GM13977 (cell line): ENCODE measurements at regions not wholly inside any gene's neighbourhood (a gene's known extent, or its start where the extent isn't known, plus 50 kb on each side); places are given as distances from the start of the nearest gene placed in this dataset.

ENCODE experiments used
- DNase-seq: peaks from one replicate; pipeline ENCODE4 v3.0.0; 2012; ENCODE audit warnings: low spot score
- in situ Hi-C: fragments of 300-500 bp; cut with MboI; formaldehyde crosslinking; loops from one replicate; pipeline ENCODE4 v1.12.0; 2022; ENCODE audit warnings: low sequenced_read_pairs, low pct_unique_long_range_greater_than_20kb, mixed read lengths, inconsistent platforms; ENCODE audit not compliant: unreplicated experiment
- TF ChIP-seq, protein P1 (sequence below): IDR thresholded peaks from 2 replicates; pipeline ENCODE4 v1.5.1; 2012; ENCODE audit warnings: mild to moderate bottlenecking, control low read depth; ENCODE audit not compliant: insufficient read depth; ENCODE audit errors: extremely low read depth, missing control alignments

GRCh38 chr13:50691681-50692263 is 151.7 kb downstream of the DLEU7 start:
- TF ChIP-seq, protein P1, sequence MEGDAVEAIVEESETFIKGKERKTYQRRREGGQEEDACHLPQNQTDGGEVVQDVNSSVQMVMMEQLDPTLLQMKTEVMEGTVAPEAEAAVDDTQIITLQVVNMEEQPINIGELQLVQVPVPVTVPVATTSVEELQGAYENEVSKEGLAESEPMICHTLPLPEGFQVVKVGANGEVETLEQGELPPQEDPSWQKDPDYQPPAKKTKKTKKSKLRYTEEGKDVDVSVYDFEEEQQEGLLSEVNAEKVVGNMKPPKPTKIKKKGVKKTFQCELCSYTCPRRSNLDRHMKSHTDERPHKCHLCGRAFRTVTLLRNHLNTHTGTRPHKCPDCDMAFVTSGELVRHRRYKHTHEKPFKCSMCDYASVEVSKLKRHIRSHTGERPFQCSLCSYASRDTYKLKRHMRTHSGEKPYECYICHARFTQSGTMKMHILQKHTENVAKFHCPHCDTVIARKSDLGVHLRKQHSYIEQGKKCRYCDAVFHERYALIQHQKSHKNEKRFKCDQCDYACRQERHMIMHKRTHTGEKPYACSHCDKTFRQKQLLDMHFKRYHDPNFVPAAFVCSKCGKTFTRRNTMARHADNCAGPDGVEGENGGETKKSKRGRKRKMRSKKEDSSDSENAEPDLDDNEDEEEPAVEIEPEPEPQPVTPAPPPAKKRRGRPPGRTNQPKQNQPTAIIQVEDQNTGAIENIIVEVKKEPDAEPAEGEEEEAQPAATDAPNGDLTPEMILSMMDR: no peak
- DNase-seq: no peak

DNA sequence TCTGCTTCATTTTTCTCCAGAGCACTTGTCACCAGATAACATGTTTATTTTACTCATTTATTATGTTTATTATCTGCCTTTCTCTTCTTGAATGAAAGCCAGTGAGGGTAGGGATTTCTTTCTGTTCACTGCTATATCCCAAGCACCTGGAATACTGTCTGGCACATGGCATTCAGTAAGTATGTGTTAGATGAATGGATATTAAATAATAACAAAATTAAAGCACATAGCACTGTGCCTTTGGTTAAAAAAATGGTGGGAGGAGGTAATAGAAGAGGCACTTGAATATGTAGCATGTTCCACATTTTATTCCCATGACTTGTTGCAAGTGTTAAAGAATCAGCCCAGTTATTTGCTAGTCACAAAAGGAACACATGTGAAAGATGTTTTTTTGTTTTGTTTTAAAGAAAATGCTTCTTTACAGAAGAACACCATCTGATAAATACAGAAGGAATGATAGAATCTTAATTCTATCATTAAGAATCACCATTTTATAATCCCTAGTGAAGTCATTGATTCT is 151.0 kb downstream of the DLEU7 start:
- in situ Hi-C loops: no loop called here
- no peak for DNase-seq

More at GRCh38 chr13:50691681-50692263, 151.7 kb downstream of the DLEU7 start:
- in situ Hi-C loops: no loop called here

DNA sequence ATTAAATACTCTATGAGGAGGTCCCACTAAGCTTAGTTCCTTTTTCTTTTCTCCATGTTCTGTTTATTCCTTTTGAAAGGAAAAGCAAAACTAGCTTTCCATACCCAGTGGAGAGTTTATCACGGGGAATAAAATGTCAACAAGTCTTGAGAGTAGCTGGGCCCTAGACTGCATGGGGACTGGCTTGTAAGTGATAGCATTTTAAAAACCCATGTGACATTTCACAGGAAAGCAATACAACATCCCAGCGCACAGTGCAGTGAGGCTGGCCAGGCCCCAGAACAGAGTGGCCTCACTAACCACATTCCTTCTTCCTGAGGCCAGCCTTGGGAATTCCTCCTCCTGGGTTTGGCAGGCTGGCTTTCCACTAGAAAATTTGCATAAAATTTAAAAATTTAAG is 149.8 kb downstream of the DLEU7 start:
- DNase-seq: no peak
- in situ Hi-C loops: no loop called here
- TF ChIP-seq, protein P1: no peak

More for the DNA sequence above, 151.0 kb downstream of the DLEU7 start:
- TF ChIP-seq, protein P1: no peak

DNA sequence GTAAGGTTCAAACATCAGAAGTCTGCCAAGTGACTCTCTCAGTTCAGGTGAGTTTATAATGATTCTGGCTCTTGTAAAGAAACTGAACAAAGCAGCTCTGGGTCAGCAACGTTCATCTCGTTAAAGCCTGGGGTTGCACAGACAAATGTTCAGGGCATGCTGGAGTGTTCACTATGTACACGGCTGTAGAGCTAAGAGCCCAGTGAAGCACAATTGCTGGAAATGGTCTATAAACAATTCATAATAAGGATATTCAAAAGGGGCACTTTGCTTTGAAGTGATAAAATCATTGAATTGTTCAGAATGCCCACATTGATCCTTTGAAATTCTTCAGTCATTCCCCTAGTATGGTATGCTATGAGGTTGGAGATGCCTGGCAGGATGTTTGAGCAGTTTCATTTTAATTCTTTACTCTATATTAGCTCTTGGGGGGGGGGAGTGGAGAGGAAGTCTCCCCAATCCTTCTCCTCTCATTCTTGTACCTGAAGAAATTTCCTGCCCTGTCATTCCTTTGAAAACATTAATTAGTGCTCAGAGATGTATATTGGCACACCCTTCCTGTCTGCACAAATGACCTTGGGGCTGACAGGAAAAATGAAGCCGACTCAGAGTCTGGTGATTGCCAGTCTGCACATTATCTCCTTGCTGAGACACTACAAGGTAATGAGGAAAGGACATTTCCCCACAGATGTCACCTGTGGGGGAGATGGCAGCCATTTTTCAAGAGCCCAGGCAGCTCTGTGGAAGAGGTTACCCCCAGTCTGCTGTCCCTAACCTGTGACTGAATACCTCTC is 145.5 kb downstream of the DLEU7 start:
- TF ChIP-seq, protein P1: no peak
- DNase-seq: no peak
- in situ Hi-C loops: no loop called here

DNA sequence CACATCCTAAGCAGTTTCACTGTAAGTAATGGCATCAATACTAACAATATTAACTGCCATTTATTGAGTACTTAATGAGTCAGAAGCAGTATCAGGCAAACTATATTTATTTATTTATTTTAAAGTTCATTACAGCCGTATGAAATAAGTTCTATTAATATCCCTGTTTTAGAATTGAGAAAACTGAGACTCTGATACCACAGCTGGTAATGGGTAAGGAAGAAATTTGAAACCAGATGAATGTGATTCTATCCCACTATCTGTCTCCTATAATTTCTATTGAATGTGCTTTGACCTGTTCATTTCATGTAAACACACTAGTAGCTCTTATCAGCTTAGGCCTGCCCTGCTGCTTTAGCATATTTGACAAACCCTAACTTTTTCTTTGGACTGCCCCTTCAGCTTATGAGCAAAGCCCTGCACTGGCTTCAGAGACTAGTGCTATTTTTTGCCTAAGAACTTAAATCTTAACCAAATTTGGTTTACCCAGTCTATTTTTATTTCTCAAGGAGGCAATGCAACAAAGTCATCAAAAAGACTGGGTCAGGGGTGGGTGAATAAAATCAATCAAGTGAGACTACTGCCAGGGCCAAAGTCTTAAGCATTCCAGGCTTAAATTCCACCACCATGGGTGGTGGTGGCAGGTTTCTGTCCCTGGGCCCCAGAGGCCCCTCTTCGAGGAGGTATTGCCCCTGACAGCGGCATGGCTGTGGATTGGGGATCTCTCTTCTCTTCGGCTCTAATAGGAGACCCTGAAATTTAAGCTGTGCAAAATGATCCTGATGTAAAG is 143.4 kb downstream of the DLEU7 start:
- no peak for DNase-seq
- in situ Hi-C loops: no loop called here
- TF ChIP-seq, protein P1: no peak

- no peak for DNase-seq
- in situ Hi-C loops: no loop called here
These were observed 142.7 kb downstream of the DLEU7 start for GRCh38 chr13:50700664-50701305.

More at GRCh38 chr13:50700664-50701305, 142.7 kb downstream of the DLEU7 start:
- TF ChIP-seq, protein P1: no peak
